HAP-1 (cell line): ENCODE measurements at regions not wholly inside any gene's neighbourhood (a gene's known extent, or its start where the extent isn't known, plus 50 kb on each side); places are given as distances from the start of the nearest gene placed in this dataset.
A peak's percentile ranks its signal among the peaks of the same experiment; 100 is the strongest.

Experiments
- DNase-seq, 2 experiments: peaks; one replicate each; pipeline ENCODE4 v3.0.0-alpha.2; 2016 to 2020; ENCODE audit warnings: low spot score in 2 of 2
- H3K27me3 ChIP-seq: fragments of 250-450 bp; sonication (Bioruptor Pico); 2 replicates; pipeline ENCODE4 v1.5.1; 2020; ENCODE audit warnings: low read depth, mild to moderate bottlenecking, moderate library complexity
- H3K36me3 ChIP-seq: fragments of 250-450 bp; sonication (Bioruptor Pico); replicated peaks from 2 replicates; pipeline ENCODE4 v1.5.1; 2020; ENCODE audit warnings: mild to moderate bottlenecking
- H3K4me1 ChIP-seq: fragments of 250-450 bp; sonication (Bioruptor Pico); 2 replicates; pipeline ENCODE4 v1.5.1; 2020; ENCODE audit warnings: mild to moderate bottlenecking
- H3K4me3 ChIP-seq: fragments of 250-450 bp; sonication (Bioruptor Pico); 2 replicates; pipeline ENCODE4 v1.5.1; 2020; ENCODE audit warnings: mild to moderate bottlenecking, moderate library complexity
- H3K9me3 ChIP-seq: fragments of 250-450 bp; sonication (Bioruptor Pico); 2 replicates; pipeline ENCODE4 v1.5.1; 2020; ENCODE audit warnings: mild to moderate bottlenecking, moderate library complexity
- in situ Hi-C: fragments of 300-500 bp; cut with MboI; formaldehyde crosslinking; loops from 3 replicates; pipeline ENCODE4 v1.14.3; 2020; ENCODE audit warnings: low sequenced_read_pairs, inconsistent platforms, mixed read lengths

GRCh38 chr14:100653409-100653808, 66.2 kb upstream of the BEGAIN start:
- Histone ChIP-seq H3K4me1 (peaks cover 5% of the 10 kb centered on the region), H3K9me3 (no peaks in the 10 kb centered on the region), H3K36me3 (no peaks in the 10 kb centered on the region), H3K27me3 (no peaks in the 10 kb centered on the region), H3K4me3 (no peak overlapping the region)
- peak in 1 of 2 experiments; percentile 49 for DNase-seq
- in situ Hi-C loops: loop anchor here (25.0 kb wide), 1 partner anchor 984 kb away; no protein-coding TSS in a partner anchor

GRCh38 chr14:100654025-100654813, 67.0 kb upstream of the BEGAIN start:
- no peak for DNase-seq
- Histone ChIP-seq H3K4me3 (no peak overlapping the region), H3K4me1 (peaks cover 5% of the 10 kb centered on the region), H3K27me3 (no peaks in the 10 kb centered on the region), H3K9me3 (no peaks in the 10 kb centered on the region), H3K36me3 (no peaks in the 10 kb centered on the region)
- in situ Hi-C loops: loop anchor here (25.0 kb wide), 1 partner anchor 983 kb away; no protein-coding TSS in a partner anchor

- Histone ChIP-seq H3K27me3 (no peaks in the 10 kb centered on the region), H3K36me3 (no peaks in the 10 kb centered on the region), H3K4me3 (no peak overlapping the region), H3K9me3 (no peaks in the 10 kb centered on the region), H3K4me1 (peaks cover 5% of the 10 kb centered on the region)
- in situ Hi-C loops: loop anchor here (25.0 kb wide), 1 partner anchor 982 kb away; no protein-coding TSS in a partner anchor
- peak in 1 of 2 experiments; percentile 58 for DNase-seq
Measured at GRCh38 chr14:100654814-100655740, 67.9 kb upstream of the BEGAIN start.

GRCh38 chr14:100655741-100656085, 68.5 kb upstream of the BEGAIN start:
- peaks cover 5% of the 10 kb centered on the region for H3K4me1 ChIP-seq
- no peak overlapping the region for H3K4me3 ChIP-seq
- in situ Hi-C loops: loop anchor here (25.0 kb wide), 1 partner anchor 982 kb away; no protein-coding TSS in a partner anchor
- no peaks in the 10 kb centered on the region for H3K27me3 ChIP-seq
- no peak for DNase-seq
- H3K9me3 ChIP-seq: no peaks in the 10 kb centered on the region
- H3K36me3 ChIP-seq: no peaks in the 10 kb centered on the region

- Histone ChIP-seq H3K9me3 (no peaks in the 10 kb centered on the region), H3K36me3 (no peaks in the 10 kb centered on the region), H3K4me1 (peaks cover 5% of the 10 kb centered on the region), H3K27me3 (no peaks in the 10 kb centered on the region), H3K4me3 (no peak overlapping the region)
- in situ Hi-C loops: loop anchor here (25.0 kb wide), 1 partner anchor 980 kb away; no protein-coding TSS in a partner anchor
- DNase-seq: no peak
Measured at GRCh38 chr14:100656996-100657395, 69.7 kb upstream of the DLK1 start.

GRCh38 chr14:100657780-100658179, 68.9 kb upstream of the DLK1 start:
- Histone ChIP-seq H3K4me3 (no peak overlapping the region), H3K27me3 (no peaks in the 10 kb centered on the region), H3K36me3 (no peaks in the 10 kb centered on the region), H3K4me1 (peaks cover 5% of the 10 kb centered on the region), H3K9me3 (no peaks in the 10 kb centered on the region)
- no peak for DNase-seq
- in situ Hi-C loops: loop anchor here (25.0 kb wide), 1 partner anchor 980 kb away; no protein-coding TSS in a partner anchor

- H3K9me3 ChIP-seq: no peaks in the 10 kb centered on the region
- no peak overlapping the region for H3K4me3 ChIP-seq
- no peak for DNase-seq
- H3K27me3 ChIP-seq: no peaks in the 10 kb centered on the region
- H3K4me1 ChIP-seq: peaks cover 5% of the 10 kb centered on the region
- in situ Hi-C loops: loop anchor here (25.0 kb wide), 1 partner anchor 979 kb away; no protein-coding TSS in a partner anchor
- no peaks in the 10 kb centered on the region for H3K36me3 ChIP-seq
Measured at GRCh38 chr14:100658181-100658886, 68.4 kb upstream of the DLK1 start.

GRCh38 chr14:100659345-100660001, 67.2 kb upstream of the DLK1 start:
- DNase-seq: no peak
- no peaks in the 10 kb centered on the region for H3K9me3 ChIP-seq
- H3K36me3 ChIP-seq: no peaks in the 10 kb centered on the region
- H3K4me3 ChIP-seq: no peak overlapping the region
- no peaks in the 10 kb centered on the region for H3K27me3 ChIP-seq
- peaks cover under 1% of the 10 kb centered on the region; the same call in 1 of the 2 replicates for H3K4me1 ChIP-seq
- in situ Hi-C loops: loop anchor here (10.0 to 25.0 kb wide), 2 partner anchors 575 to 978 kb away; no protein-coding TSS in a partner anchor

GRCh38 chr14:100660498-100660881, 66.2 kb upstream of the DLK1 start:
- H3K4me3 ChIP-seq: no peak overlapping the region
- in situ Hi-C loops: loop anchor here (10.0 to 25.0 kb wide), 2 partner anchors 574 to 977 kb away; no protein-coding TSS in a partner anchor

GRCh38 chr14:100660882-100661635, 65.6 kb upstream of the DLK1 start:
- no peaks in the 10 kb centered on the region for H3K9me3 ChIP-seq
- H3K27me3 ChIP-seq: no peaks in the 10 kb centered on the region
- H3K4me3 ChIP-seq: no peak overlapping the region
- DNase-seq: no peak
- no peaks in the 10 kb centered on the region for H3K4me1 ChIP-seq
- H3K36me3 ChIP-seq: no peaks in the 10 kb centered on the region
- in situ Hi-C loops: loop anchor here (10.0 to 25.0 kb wide), 2 partner anchors 574 to 976 kb away; no protein-coding TSS in a partner anchor

More at GRCh38 chr14:100660498-100660881, 66.2 kb upstream of the DLK1 start:
- DNase-seq: no peak
- H3K9me3 ChIP-seq: no peaks in the 10 kb centered on the region
- H3K4me1 ChIP-seq: no peaks in the 10 kb centered on the region
- no peaks in the 10 kb centered on the region for H3K36me3 ChIP-seq
- no peaks in the 10 kb centered on the region for H3K27me3 ChIP-seq

GRCh38 chr14:100662879-100663760, 63.6 kb upstream of the DLK1 start:
- H3K27me3 ChIP-seq: no peaks in the 10 kb centered on the region
- in situ Hi-C loops: loop anchor here (10.0 to 25.0 kb wide), 2 partner anchors 572 to 974 kb away; no protein-coding TSS in a partner anchor
- H3K4me1 ChIP-seq: no peaks in the 10 kb centered on the region
- H3K4me3 ChIP-seq: no peak overlapping the region
- no peaks in the 10 kb centered on the region for H3K36me3 ChIP-seq
- peak; percentile 56 to 83 for DNase-seq
- no peaks in the 10 kb centered on the region for H3K9me3 ChIP-seq
